GM13976 (cell line): ENCODE measurements at regions not wholly inside any gene's neighbourhood (a gene's known extent, or its start where the extent isn't known, plus 50 kb on each side); places are given as distances from the start of the nearest gene placed in this dataset.

Source experiments
- DNase-seq: peaks from one replicate; pipeline ENCODE4 v3.0.0; 2012; ENCODE audit warnings: low spot score
- in situ Hi-C: fragments of 300-500 bp; cut with MboI; formaldehyde crosslinking; loops from one replicate; pipeline ENCODE4 v1.12.0; 2022; ENCODE audit warnings: low sequenced_read_pairs, mixed read lengths, inconsistent platforms; ENCODE audit not compliant: unreplicated experiment
- TF ChIP-seq, protein P1 (sequence below): IDR thresholded peaks from 2 replicates; pipeline ENCODE4 v1.5.1; 2012; ENCODE audit warnings: borderline replicate concordance, mild to moderate bottlenecking; ENCODE audit not compliant: insufficient read depth; ENCODE audit errors: extremely low read depth, missing control alignments, control extremely low read depth

DNA sequence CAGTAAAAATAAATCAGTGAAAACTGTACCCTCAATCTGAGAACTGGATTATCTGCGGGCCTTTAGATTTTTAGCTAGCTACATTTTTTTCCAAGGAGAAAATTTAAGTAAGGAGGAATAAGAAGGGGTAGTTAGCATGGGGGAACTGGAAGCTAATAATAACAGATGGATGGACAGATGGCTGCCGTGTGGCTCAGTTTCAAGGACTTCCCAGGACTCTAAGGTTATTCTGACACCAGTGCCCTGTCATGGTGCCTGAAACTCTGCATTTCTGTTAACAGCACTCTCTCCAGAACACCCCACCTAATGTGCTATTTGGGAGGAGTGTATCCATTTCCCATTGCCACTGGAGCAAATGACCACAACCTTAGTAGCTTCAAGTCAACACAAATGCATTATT is 75.7 kb upstream of the PDE1C start:
- TF ChIP-seq, protein P1, sequence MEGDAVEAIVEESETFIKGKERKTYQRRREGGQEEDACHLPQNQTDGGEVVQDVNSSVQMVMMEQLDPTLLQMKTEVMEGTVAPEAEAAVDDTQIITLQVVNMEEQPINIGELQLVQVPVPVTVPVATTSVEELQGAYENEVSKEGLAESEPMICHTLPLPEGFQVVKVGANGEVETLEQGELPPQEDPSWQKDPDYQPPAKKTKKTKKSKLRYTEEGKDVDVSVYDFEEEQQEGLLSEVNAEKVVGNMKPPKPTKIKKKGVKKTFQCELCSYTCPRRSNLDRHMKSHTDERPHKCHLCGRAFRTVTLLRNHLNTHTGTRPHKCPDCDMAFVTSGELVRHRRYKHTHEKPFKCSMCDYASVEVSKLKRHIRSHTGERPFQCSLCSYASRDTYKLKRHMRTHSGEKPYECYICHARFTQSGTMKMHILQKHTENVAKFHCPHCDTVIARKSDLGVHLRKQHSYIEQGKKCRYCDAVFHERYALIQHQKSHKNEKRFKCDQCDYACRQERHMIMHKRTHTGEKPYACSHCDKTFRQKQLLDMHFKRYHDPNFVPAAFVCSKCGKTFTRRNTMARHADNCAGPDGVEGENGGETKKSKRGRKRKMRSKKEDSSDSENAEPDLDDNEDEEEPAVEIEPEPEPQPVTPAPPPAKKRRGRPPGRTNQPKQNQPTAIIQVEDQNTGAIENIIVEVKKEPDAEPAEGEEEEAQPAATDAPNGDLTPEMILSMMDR: no peak
- in situ Hi-C loops: no loop called here
- no peak for DNase-seq

DNA sequence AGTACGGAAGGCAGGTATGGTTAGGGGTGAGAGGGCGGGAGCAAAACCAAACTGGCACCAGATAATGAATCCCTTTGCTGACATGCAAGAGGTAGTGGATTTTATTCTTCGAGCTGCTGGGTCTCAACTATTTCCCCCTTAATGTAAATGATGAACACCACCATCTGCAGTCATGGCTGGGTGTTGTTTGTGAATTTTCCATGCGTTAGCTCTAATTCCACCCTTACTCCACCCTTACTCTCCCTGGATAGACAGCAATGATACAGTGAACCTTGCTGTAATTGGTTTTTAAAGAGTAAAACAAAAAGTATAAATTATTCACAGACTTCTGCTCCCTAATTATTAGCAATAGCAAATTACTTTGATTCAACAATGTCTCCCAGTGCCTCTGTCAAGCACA is 74.5 kb upstream of the PDE1C start:
- in situ Hi-C loops: no loop called here
- no peak for DNase-seq
- TF ChIP-seq, protein P1: no peak

DNA sequence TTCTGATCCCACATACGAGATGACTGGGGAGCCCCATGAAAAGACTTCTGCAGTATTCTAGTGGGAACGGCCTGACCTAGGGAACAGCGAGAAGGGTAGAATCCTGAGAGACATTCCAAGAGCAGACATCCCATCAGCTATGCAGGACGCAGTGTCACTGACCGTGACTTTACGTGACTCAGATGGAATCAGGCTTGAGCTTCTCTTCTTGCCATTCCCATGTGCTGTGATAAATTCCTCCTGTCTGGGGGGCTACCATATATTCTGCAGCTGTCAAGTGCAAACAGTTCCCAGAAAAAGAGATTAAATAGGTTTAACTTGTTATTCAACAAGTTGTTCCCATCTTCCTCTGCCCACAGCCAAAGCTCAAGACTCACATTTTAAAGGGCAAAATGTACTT is 73.1 kb upstream of the PDE1C start:
- DNase-seq: no peak
- in situ Hi-C loops: no loop called here
- TF ChIP-seq, protein P1: no peak

- in situ Hi-C loops: no loop called here
- TF ChIP-seq, protein P1: no peak
- DNase-seq: no peak
These were observed 72.4 kb upstream of the PDE1C start for GRCh38 chr7:32142649-32143048.

DNA sequence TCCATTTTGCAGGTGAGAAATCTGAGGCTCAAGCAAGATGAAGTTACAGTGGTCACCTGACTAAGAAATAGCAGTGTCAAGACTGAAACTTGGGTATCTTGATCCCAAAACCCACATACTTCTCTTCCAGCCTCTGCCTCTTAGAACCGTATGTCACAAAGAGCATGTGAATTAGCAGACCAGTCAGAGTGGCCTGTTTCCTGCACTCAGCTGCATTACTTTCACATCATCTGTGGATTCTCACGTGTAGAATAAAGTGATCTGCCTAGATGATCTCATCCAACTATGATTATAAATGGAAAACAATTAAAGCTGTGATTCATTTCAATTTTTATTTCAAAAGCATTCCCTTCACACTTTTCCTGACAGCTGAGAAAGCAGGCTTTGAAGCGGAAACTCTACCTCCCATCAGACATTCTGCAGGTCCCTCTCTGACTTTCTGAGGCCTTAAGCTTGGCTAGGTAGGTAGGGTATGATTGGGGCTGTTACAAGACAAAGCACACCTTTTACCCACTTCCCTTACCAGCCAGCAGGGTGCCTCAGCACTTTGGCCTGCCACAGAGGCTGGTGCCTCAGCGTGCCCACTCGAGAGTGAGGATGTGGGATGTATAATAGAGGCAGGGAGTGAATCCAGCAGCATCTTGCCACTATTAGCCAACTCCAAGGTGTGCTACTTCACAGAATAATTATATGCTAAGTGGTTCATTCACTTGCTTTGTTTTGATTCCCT is 70.2 kb upstream of the PDE1C start:
- TF ChIP-seq, protein P1: no peak
- in situ Hi-C loops: no loop called here
- no peak for DNase-seq

DNA sequence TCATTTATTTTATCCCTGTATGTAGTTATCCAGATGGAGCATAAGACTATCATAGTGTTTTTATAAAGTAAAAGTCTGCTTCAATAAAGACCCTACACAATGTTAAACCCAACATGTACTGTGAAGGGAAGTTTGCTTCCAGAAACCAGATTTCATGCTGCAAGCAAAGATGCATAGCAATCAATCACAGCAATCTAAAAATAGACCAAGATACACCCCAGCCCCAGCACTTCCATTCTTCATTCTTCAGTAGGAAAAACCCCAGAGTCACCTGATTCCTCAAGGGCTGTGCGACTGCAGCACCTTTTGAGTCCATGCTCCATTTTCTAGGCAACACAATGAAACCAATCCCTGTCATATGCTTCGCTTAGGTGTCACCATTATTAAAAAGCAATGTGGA is 66.9 kb upstream of the PDE1C start:
- TF ChIP-seq, protein P1: no peak
- no peak for DNase-seq
- in situ Hi-C loops: no loop called here
